Skeletal muscle satellite cell (primary cell): ENCODE measurements at regions not wholly inside any gene's neighbourhood (a gene's known extent, or its start where the extent isn't known, plus 50 kb on each side); places are given as distances from the start of the nearest gene placed in this dataset.
"Not testable (repeated sequence)": the region's sequence is repeated elsewhere in the genome, so short reads cannot be mapped to it uniquely, and the experiment has no call there.

ENCODE experiments used
- H3K27me3 ChIP-seq: 2 replicates; pipeline ENCODE4 v1.7.0; 2013; ENCODE audit warnings: low read length; ENCODE audit not compliant: control insufficient read depth, insufficient read depth
- H3K36me3 ChIP-seq: 2 replicates; pipeline ENCODE4 v1.7.0; 2013; ENCODE audit warnings: mild to moderate bottlenecking, control low read depth, low read length; ENCODE audit not compliant: insufficient read depth
- H3K4me1 ChIP-seq: 2 replicates; pipeline ENCODE4 v1.7.0; 2013; ENCODE audit warnings: low read length; ENCODE audit not compliant: control insufficient read depth, insufficient read depth
- H3K4me2 ChIP-seq: 2 replicates; pipeline ENCODE4 v1.7.0; 2013; ENCODE audit warnings: mild to moderate bottlenecking, low read length
- H3K4me3 ChIP-seq: 2 replicates; pipeline ENCODE4 v1.7.0; 2013; ENCODE audit warnings: low read length
- H3K9ac ChIP-seq: 2 replicates; pipeline ENCODE4 v1.7.0; 2013; ENCODE audit warnings: mild to moderate bottlenecking, low read depth, low read length, moderate library complexity
- H3K9me3 ChIP-seq: replicated peaks from 2 replicates; pipeline ENCODE4 v1.7.0; 2013; ENCODE audit warnings: mild to moderate bottlenecking, control low read depth, low read length

- Histone ChIP-seq H3K4me3 (no peak overlapping the region), H3K9ac (no peak overlapping the region), H3K4me2 (no peak overlapping the region), H3K36me3 (no peaks in the 10 kb centered on the region), H3K9me3 (peaks cover 5% of the 10 kb centered on the region), H3K4me1 (no peaks in the 10 kb centered on the region), H3K27me3 (no peaks in the 10 kb centered on the region)
These were observed 759.5 kb downstream of the GRXCR1 start for GRCh38 chr4:43651991-43652390.

DNA sequence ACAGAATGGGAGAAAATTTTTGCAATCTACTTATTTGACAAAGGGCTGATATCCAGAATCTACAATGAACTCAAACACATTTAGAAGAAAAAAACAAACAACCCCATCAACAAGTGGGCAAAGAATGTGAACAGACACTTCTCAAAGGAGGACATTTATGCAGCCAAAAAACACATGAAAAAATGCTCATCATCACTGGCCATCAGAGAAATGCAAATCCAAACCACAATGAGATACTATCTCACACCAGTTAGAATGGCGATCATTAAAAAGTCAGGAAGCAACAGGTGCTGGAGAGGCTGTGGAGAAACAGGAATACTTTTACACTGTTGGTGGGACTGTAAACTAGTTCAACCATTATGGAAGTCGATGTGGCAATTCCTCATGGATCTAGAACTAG is 767.0 kb downstream of the GRXCR1 start:
- not testable (repeated sequence) for H3K9me3 ChIP-seq, H3K27me3 ChIP-seq, H3K36me3 ChIP-seq, H3K4me3 ChIP-seq, H3K4me2 ChIP-seq, H3K9ac ChIP-seq, H3K4me1 ChIP-seq

- not testable (repeated sequence) for H3K9me3 ChIP-seq, H3K9ac ChIP-seq, H3K4me3 ChIP-seq, H3K36me3 ChIP-seq, H3K4me2 ChIP-seq, H3K4me1 ChIP-seq, H3K27me3 ChIP-seq
These were observed 776.2 kb downstream of the KCTD8 start for GRCh38 chr4:43672265-43672885.

- Histone ChIP-seq H3K9ac (no peak overlapping the region), H3K9me3 (no peaks in the 10 kb centered on the region), H3K36me3 (no peaks in the 10 kb centered on the region), H3K4me1 (no peaks in the 10 kb centered on the region), H3K4me3 (no peak overlapping the region), H3K27me3 (no peaks in the 10 kb centered on the region), H3K4me2 (no peak overlapping the region)
These were observed 768.2 kb downstream of the KCTD8 start for GRCh38 chr4:43680421-43680820.

DNA sequence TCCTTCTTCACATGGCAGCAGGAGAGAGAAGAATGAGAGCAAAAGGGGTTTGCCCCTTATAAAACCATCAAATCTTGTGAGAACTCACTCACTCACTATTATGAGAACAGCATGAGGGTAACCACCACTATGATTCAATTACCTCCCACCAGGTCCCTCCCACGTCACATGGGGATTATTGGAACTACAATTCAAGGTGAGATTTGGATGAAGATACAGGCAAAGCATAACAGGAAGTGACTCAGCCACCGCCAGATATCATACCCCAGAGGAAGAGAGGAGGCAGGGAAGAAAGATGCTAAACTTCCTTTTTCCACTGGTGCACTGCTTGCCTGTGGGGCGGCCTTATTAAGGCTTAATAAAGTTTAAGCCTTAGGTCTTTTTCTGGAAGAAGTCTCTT is 766.1 kb downstream of the KCTD8 start:
- no peaks in the 10 kb centered on the region for H3K9me3 ChIP-seq
- H3K4me1 ChIP-seq: no peaks in the 10 kb centered on the region
- no peak overlapping the region for H3K4me3 ChIP-seq
- H3K9ac ChIP-seq: no peak overlapping the region
- H3K36me3 ChIP-seq: no peaks in the 10 kb centered on the region
- H3K27me3 ChIP-seq: no peaks in the 10 kb centered on the region
- no peak overlapping the region for H3K4me2 ChIP-seq

DNA sequence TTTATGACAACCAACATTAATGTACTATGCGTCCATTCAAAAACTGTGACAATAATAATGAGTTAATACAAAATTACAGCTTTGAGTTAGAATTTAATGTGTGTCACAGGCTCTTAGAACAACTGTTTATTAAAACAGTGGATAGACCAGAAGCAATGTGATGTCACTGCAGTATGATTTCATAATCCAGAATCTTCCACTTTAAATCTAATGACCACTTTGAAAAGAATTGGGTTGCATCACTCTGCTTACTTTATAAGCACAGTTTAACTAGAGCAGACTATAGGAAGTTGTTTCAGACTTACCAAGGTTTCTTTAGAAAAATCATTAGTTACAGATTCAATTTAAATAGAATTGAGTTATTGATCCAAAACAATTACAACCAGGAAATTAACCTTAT is 758.5 kb downstream of the KCTD8 start:
- H3K4me1 ChIP-seq: no peaks in the 10 kb centered on the region
- no peaks in the 10 kb centered on the region for H3K36me3 ChIP-seq
- H3K27me3 ChIP-seq: no peaks in the 10 kb centered on the region
- H3K4me2 ChIP-seq: no peak overlapping the region
- H3K9ac ChIP-seq: no peak overlapping the region
- no peak overlapping the region for H3K4me3 ChIP-seq
- H3K9me3 ChIP-seq: no peaks in the 10 kb centered on the region

GRCh38 chr4:43693876-43694275 is 754.7 kb downstream of the KCTD8 start:
- Histone ChIP-seq H3K9me3 (peaks cover 2% of the 10 kb centered on the region), H3K4me2 (no peak overlapping the region), H3K4me3 (no peak overlapping the region), H3K4me1 (no peaks in the 10 kb centered on the region), H3K27me3 (no peaks in the 10 kb centered on the region), H3K36me3 (no peaks in the 10 kb centered on the region), H3K9ac (no peak overlapping the region)

DNA sequence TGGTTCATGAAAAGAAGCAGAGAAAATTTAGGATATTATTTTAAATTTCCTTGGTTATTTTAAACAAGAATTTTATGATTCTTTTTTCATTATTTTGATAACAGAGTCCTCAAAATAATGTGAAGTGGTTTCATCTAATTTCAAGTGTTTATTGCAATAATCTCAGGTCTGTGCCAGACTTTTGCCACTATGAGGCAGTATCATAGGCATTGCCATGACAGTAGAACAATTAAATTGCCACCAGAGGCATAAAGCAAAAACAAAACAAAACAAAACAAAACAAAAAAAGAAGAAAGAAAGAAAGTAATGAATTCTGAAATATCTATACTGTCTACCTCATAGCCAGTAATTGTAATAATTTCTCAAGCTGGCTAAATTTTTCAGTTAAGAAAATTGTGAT is 739.2 kb downstream of the KCTD8 start:
- Histone ChIP-seq H3K27me3 (no peaks in the 10 kb centered on the region), H3K4me3 (no peak overlapping the region), H3K9me3 (peaks cover 3% of the 10 kb centered on the region), H3K36me3 (no peaks in the 10 kb centered on the region), H3K9ac (no peak overlapping the region), H3K4me2 (no peak overlapping the region), H3K4me1 (no peaks in the 10 kb centered on the region)

GRCh38 chr4:43716721-43717395 is 731.8 kb downstream of the KCTD8 start:
- H3K9ac ChIP-seq: no peak overlapping the region
- no peaks in the 10 kb centered on the region for H3K27me3 ChIP-seq
- no peaks in the 10 kb centered on the region for H3K9me3 ChIP-seq
- H3K4me1 ChIP-seq: no peaks in the 10 kb centered on the region
- H3K4me2 ChIP-seq: no peak overlapping the region
- no peaks in the 10 kb centered on the region for H3K36me3 ChIP-seq
- no peak overlapping the region for H3K4me3 ChIP-seq

GRCh38 chr4:43718369-43718768 is 730.2 kb downstream of the KCTD8 start:
- Histone ChIP-seq H3K4me3 (no peak overlapping the region), H3K4me2 (no peak overlapping the region), H3K9ac (no peak overlapping the region), H3K4me1 (no peaks in the 10 kb centered on the region), H3K27me3 (no peaks in the 10 kb centered on the region), H3K36me3 (no peaks in the 10 kb centered on the region), H3K9me3 (no peaks in the 10 kb centered on the region)

DNA sequence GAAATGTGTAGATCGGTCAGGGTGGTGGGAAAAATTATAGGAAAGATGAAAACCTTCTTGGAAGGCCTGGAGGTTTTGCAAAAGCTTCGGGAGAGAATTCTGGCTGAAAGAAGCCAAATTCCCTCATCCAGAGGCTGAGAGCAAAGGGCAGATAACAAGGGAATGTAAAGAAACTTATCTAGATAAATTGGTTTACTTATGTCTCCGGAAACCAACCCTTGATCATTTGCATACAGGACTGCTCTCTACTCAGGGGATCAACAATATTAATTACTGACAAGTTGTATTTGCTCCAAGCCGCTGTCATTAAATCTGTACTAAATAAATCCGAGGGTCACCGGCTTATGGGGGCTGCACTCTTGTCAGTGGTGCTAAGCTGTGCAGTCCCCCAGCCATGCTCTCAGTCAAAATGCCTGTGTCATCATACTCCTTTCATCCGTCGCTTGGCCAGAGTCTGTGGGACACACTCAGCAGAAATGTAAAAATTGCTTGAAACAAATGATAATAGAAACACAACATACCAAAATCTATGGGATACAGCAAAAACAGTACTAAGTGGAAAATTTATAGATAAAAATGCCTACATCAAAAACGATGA is 715.7 kb downstream of the KCTD8 start:
- no peak overlapping the region for H3K4me3 ChIP-seq
- H3K4me1 ChIP-seq: no peaks in the 10 kb centered on the region
- H3K27me3 ChIP-seq: no peaks in the 10 kb centered on the region
- no peak overlapping the region for H3K4me2 ChIP-seq
- peaks cover 5% of the 10 kb centered on the region for H3K9me3 ChIP-seq
- no peak overlapping the region for H3K9ac ChIP-seq
- H3K36me3 ChIP-seq: no peaks in the 10 kb centered on the region

- H3K27me3 ChIP-seq: no peaks in the 10 kb centered on the region
These were observed 706.5 kb downstream of the KCTD8 start for GRCh38 chr4:43742083-43742482.

More at GRCh38 chr4:43742083-43742482, 706.5 kb downstream of the KCTD8 start:
- H3K36me3 ChIP-seq: no peaks in the 10 kb centered on the region
- H3K4me3 ChIP-seq: no peak overlapping the region
- no peak overlapping the region for H3K4me2 ChIP-seq
- H3K4me1 ChIP-seq: no peaks in the 10 kb centered on the region
- no peak overlapping the region for H3K9ac ChIP-seq
- H3K9me3 ChIP-seq: no peaks in the 10 kb centered on the region
